ENCODE measurements at regions not wholly inside any gene's neighbourhood (a gene's known extent, or its start where the extent isn't known, plus 50 kb on each side); places are given as distances from the start of the nearest gene placed in this dataset.

GRCh38 chr3:86785386-86785785 lies 205.6 kb downstream of the VGLL3 start:
- TF ChIP-seq CTCF (conservative IDR thresholded peaks at IDR 0.05) (0 out of 2 replicates have a peak, but pooled peaks have one; percentile 20), EZH2 (IDR thresholded peaks at IDR 0.05; ENCODE audit: low read depth) (no peak)
